Smooth muscle cell (in vitro differentiated cells): ENCODE measurements at regions not wholly inside any gene's neighbourhood (a gene's known extent, or its start where the extent isn't known, plus 50 kb on each side); places are given as distances from the start of the nearest gene placed in this dataset.

Source experiments
- DNase-seq: peaks from one replicate; lab custom pipeline; 2025; ENCODE audit not compliant: unreplicated experiment; lab: John Stamatoyannopoulos, UW
- H2AFZ ChIP-seq: fragments of 200-600 bp; sonication (generic); 2 replicates; pipeline ENCODE4 v1.6.0; 2016; ENCODE audit warnings: antibody characterized with exemption, low read depth, mild to moderate bottlenecking
- H3F3A ChIP-seq: fragments of 200-600 bp; sonication (generic); 2 replicates; pipeline ENCODE4 v1.6.0; 2017; ENCODE audit warnings: antibody characterized with exemption, low read depth
- H3K27ac ChIP-seq: fragments of 200-600 bp; sonication (generic); 2 replicates; pipeline ENCODE4 v1.5.1; 2016; ENCODE audit warnings: low read depth, mild to moderate bottlenecking
- H3K27me3 ChIP-seq: fragments of 200-600 bp; sonication (generic); 2 replicates; pipeline ENCODE4 v1.6.1; 2016; ENCODE audit warnings: low read depth, mild to moderate bottlenecking
- H3K36me3 ChIP-seq: fragments of 200-600 bp; sonication (generic); 2 replicates; pipeline ENCODE4 v1.5.1; 2016; ENCODE audit warnings: low read depth
- H3K4me1 ChIP-seq: fragments of 200-600 bp; sonication (generic); 2 replicates; pipeline ENCODE4 v1.5.1; 2016; ENCODE audit warnings: low read depth
- H3K4me2 ChIP-seq: fragments of 200-600 bp; sonication (generic); 2 replicates; pipeline ENCODE4 v1.6.0; 2016; ENCODE audit warnings: mild to moderate bottlenecking
- H3K4me3 ChIP-seq: fragments of 200-600 bp; sonication (generic); 2 replicates; pipeline ENCODE4 v1.5.1; 2016; ENCODE audit warnings: mild to moderate bottlenecking
- H3K79me2 ChIP-seq: fragments of 200-600 bp; sonication (generic); 2 replicates; pipeline ENCODE4 v1.6.0; 2016; ENCODE audit warnings: low read depth, mild to moderate bottlenecking
- H3K9ac ChIP-seq: fragments of 200-600 bp; sonication (generic); 2 replicates; pipeline ENCODE4 v1.6.0; 2016; ENCODE audit warnings: low read depth
- H3K9me3 ChIP-seq: fragments of 200-600 bp; sonication (generic); replicated peaks from 2 replicates; pipeline ENCODE4 v1.5.1; 2016; ENCODE audit warnings: low read depth
- H4K20me1 ChIP-seq: fragments of 200-600 bp; sonication (generic); 2 replicates; pipeline ENCODE4 v1.6.0; 2016; ENCODE audit warnings: low read depth
- CTCF ChIP-seq: fragments of 200-600 bp; sonication (generic); IDR thresholded peaks from 2 replicates; pipeline ENCODE4 v1.5.1; 2017; ENCODE audit warnings: borderline replicate concordance, mild to moderate bottlenecking, antibody characterized with exemption; ENCODE audit not compliant: insufficient read depth, poor library complexity, severe bottlenecking
- WGBS: methylation state at CpG from one replicate; pipeline ENCODE4 v1.1.7; 2016; ENCODE audit warnings: low lambda C conversion rate; 5-methylcytosine and 5-hydroxymethylcytosine counted together

DNA sequence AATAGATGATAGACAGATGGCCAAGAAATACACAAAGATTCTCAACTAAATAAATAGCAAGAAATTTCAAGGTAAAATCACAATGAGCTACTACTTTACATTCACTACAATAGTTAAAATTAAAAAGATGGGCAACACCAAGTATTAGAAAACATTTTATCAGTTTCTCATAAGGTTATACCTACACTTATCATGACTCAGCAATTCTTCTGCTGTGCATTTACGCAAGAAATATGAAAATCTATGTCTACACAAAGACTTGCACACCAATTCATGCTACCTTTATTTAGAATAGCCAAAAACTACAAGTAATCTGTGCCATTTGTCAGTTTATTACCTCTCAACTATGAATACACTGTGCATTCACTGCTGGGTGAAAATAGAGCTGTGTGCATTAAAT lies 937.4 kb upstream of the NRXN1 start:
- H4K20me1 ChIP-seq = no peaks in the 10 kb centered on the region
- no peak overlapping the region for H3K4me3 ChIP-seq
- no peak overlapping the region for H2AFZ ChIP-seq
- H3K9me3 ChIP-seq = no peaks in the 10 kb centered on the region
- no peaks in the 10 kb centered on the region for H3K27me3 ChIP-seq
- DNase-seq = no peak
- no peak overlapping the region for H3K27ac ChIP-seq
- WGBS = 94% methylated on average over 1 of the region's 1 CpG
- no peaks in the 10 kb centered on the region for H3K79me2 ChIP-seq
- no peaks in the 10 kb centered on the region for H3K4me1 ChIP-seq
- H3F3A ChIP-seq = no peaks in the 10 kb centered on the region
- no peaks in the 10 kb centered on the region for H3K36me3 ChIP-seq
- TF ChIP-seq CTCF = no peak
- no peak overlapping the region for H3K9ac ChIP-seq
- no peak overlapping the region for H3K4me2 ChIP-seq

DNA sequence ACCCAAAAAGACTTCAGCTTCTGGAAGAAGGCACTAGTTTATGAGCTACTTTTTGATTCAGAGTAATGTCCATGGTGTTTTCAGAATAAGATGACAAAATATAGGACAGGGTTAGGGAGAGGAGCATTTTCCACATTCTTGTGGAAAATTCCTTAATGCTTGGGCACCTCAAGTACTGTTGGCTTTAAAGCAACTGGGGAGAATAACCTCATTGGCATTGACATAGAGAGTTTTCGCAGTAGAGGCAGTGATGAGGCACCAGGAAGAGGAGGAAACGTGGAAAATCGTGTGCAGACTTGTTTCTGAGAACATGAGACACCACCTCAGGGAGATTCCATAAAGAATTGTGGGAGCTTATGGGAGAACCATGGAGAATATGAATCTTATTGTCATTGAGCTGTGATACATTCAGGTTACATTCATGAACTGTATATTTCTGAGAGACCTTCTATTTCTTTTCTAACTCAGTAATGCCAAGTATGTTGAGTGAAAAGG lies 929.0 kb upstream of the NRXN1 start:
- Histone ChIP-seq H3K79me2 (no peaks in the 10 kb centered on the region), H3K4me1 (no peaks in the 10 kb centered on the region), H3K4me3 (no peak overlapping the region), H3K9me3 (no peaks in the 10 kb centered on the region), H2AFZ (no peak overlapping the region), H3K36me3 (no peaks in the 10 kb centered on the region), H3F3A (no peaks in the 10 kb centered on the region), H3K4me2 (no peak overlapping the region), H3K9ac (no peak overlapping the region), H3K27me3 (no peaks in the 10 kb centered on the region), H4K20me1 (no peaks in the 10 kb centered on the region), H3K27ac (no peak overlapping the region)
- no peak for TF ChIP-seq CTCF
- DNase-seq = no peak
- 93% methylated on average over 3 of the region's 3 CpGs for WGBS

- WGBS = 84% methylated on average over 2 of the region's 2 CpGs
- no peaks in the 10 kb centered on the region for H3F3A ChIP-seq
- H2AFZ ChIP-seq = no peak overlapping the region
- no peaks in the 10 kb centered on the region for H3K4me1 ChIP-seq
- H3K27me3 ChIP-seq = no peaks in the 10 kb centered on the region
- H3K79me2 ChIP-seq = no peaks in the 10 kb centered on the region
- no peak overlapping the region for H3K27ac ChIP-seq
- no peak overlapping the region for H3K9ac ChIP-seq
- no peaks in the 10 kb centered on the region for H4K20me1 ChIP-seq
- H3K36me3 ChIP-seq = no peaks in the 10 kb centered on the region
- no peak overlapping the region for H3K4me3 ChIP-seq
- H3K4me2 ChIP-seq = no peak overlapping the region
- no peak for DNase-seq
- no peaks in the 10 kb centered on the region for H3K9me3 ChIP-seq
- no peak for TF ChIP-seq CTCF
Measured at GRCh38 chr2:51960281-51960680, 928.3 kb upstream of the NRXN1 start.

DNA sequence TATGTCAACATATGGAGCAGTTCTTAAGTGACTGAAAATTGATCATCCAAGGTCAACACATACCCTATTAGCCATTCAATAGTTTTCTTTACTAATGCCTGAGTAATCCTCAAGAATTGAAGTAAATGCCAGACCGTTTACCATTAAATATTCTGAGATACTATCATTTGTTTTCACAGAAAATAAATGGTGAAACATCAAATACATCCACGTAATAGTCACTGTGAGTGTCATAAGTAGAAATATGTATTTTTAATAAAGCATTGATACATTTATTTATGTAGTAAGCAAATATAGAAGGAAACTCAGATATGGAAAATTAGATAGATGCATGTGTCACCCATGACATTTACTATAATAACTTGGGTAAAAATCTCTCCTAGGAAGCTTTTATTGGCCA lies 927.8 kb upstream of the NRXN1 start:
- H3K27me3 ChIP-seq = no peaks in the 10 kb centered on the region
- no peaks in the 10 kb centered on the region for H4K20me1 ChIP-seq
- H3K36me3 ChIP-seq = no peaks in the 10 kb centered on the region
- H2AFZ ChIP-seq = no peak overlapping the region
- TF ChIP-seq CTCF = no peak
- no peaks in the 10 kb centered on the region for H3K79me2 ChIP-seq
- no peak overlapping the region for H3K4me3 ChIP-seq
- H3K9me3 ChIP-seq = no peaks in the 10 kb centered on the region
- no peaks in the 10 kb centered on the region for H3F3A ChIP-seq
- 87% methylated on average over 2 of the region's 2 CpGs for WGBS
- H3K4me2 ChIP-seq = no peak overlapping the region
- H3K4me1 ChIP-seq = no peaks in the 10 kb centered on the region
- H3K27ac ChIP-seq = no peak overlapping the region
- no peak overlapping the region for H3K9ac ChIP-seq
- no peak for DNase-seq
